ENCODE measurements at regions not wholly inside any gene's neighbourhood (a gene's known extent, or its start where the extent isn't known, plus 50 kb on each side); places are given as distances from the start of the nearest gene placed in this dataset.

GRCh38 chr16:54369861-54370260 lies 83.3 kb upstream of the IRX3 start:
- intact Hi-C loops (cut with DNase I): no loop called here
- Histone ChIP-seq H3K36me3 (no peaks in the 10 kb centered on the region), H3K27me3 (no peaks in the 10 kb centered on the region), H3K9me3 (no peaks in the 10 kb centered on the region), H3K27ac (no peak overlapping the region), H3K4me1 (no peaks in the 10 kb centered on the region), H3K4me3 (no peak overlapping the region)
- WGBS, 2 donors: 71 to 76% methylated on average over 8 of the region's 8 CpGs
- DNase-seq (no peak), ATAC-seq (no peak), FAIRE-seq (no peak)
- TF ChIP-seq CTCF (IDR thresholded peaks at IDR 0.05): no peak

- H3K27ac ChIP-seq: no peak overlapping the region
- no peak overlapping the region for H3K4me3 ChIP-seq
- peaks cover 0 to 9% (median 0%) of the 10 kb centered on the region in 4 donors for H3K27me3 ChIP-seq
- intact Hi-C loops (cut with DNase I): no loop called here
- DNase-seq: no peak
- WGBS, 2 donors: 78 to 79% methylated on average over 2 of the region's 2 CpGs
- H3K4me1 ChIP-seq: no peaks in the 10 kb centered on the region
- H3K9me3 ChIP-seq: no peaks in the 10 kb centered on the region
- no peak for ATAC-seq
- no peak for FAIRE-seq
- no peaks in the 10 kb centered on the region for H3K36me3 ChIP-seq
- TF ChIP-seq CTCF (IDR thresholded peaks at IDR 0.05): no peak
These were observed 80.4 kb upstream of the IRX3 start for GRCh38 chr16:54366943-54367342.

GRCh38 chr16:54365990-54366634 lies 79.5 kb upstream of the IRX3 start:
- intact Hi-C loops (cut with DNase I): no loop called here
- Histone ChIP-seq H3K4me3 (no peak overlapping the region), H3K36me3 (no peaks in the 10 kb centered on the region), H3K4me1 (no peaks in the 10 kb centered on the region), H3K9me3 (no peaks in the 10 kb centered on the region), H3K27ac (no peak overlapping the region), H3K27me3 (peaks cover 0 to 9% (median 0%) of the 10 kb centered on the region in 4 donors)
- no peak for TF ChIP-seq CTCF (IDR thresholded peaks at IDR 0.05)
- DNase-seq (no peak), FAIRE-seq (no peak), ATAC-seq (no peak)
- WGBS, 2 donors: 73 to 75% methylated on average over 10 of the region's 10 CpGs

GRCh38 chr16:54363766-54364165 lies 77.2 kb upstream of the IRX3 start:
- 82 to 85% methylated on average over 6 of the region's 6 CpGs for WGBS, 2 donors
- peaks cover 0 to 9% (median 0%) of the 10 kb centered on the region in 4 donors for H3K27me3 ChIP-seq
- DNase-seq: no peak
- no peak overlapping the region for H3K27ac ChIP-seq
- H3K9me3 ChIP-seq: no peaks in the 10 kb centered on the region
- no peak for TF ChIP-seq CTCF (IDR thresholded peaks at IDR 0.05)
- no peaks in the 10 kb centered on the region for H3K36me3 ChIP-seq
- ATAC-seq: no peak
- H3K4me3 ChIP-seq: no peak overlapping the region
- intact Hi-C loops (cut with DNase I): no loop called here
- H3K4me1 ChIP-seq: no peaks in the 10 kb centered on the region
- no peak for FAIRE-seq

- 29 to 30% methylated on average over 18 of the region's 18 CpGs for WGBS, 2 donors
- FAIRE-seq (no peak), DNase-seq (no peak), ATAC-seq (no peak)
- Histone ChIP-seq H3K9me3 (no peaks in the 10 kb centered on the region), H3K27ac (no peak overlapping the region), H3K36me3 (no peaks in the 10 kb centered on the region), H3K4me3 (no peak overlapping the region), H3K27me3 (peaks cover 0 to 9% (median 0%) of the 10 kb centered on the region in 4 donors), H3K4me1 (no peaks in the 10 kb centered on the region)
- TF ChIP-seq CTCF (IDR thresholded peaks at IDR 0.05): no peak
- intact Hi-C loops (cut with DNase I): no loop called here
These were observed 76.1 kb upstream of the IRX3 start for GRCh38 chr16:54362591-54363206.
